Calu3 (cell line): ENCODE measurements at regions not wholly inside any gene's neighbourhood (a gene's known extent, or its start where the extent isn't known, plus 50 kb on each side); places are given as distances from the start of the nearest gene placed in this dataset.

Experiments
- BruUV-seq: library from RNA; stranded (reverse); fragments of 400-500 nt; replicated peaks from 2 replicates; lab custom pipeline; 2021; lab: Mats Ljungman, UMichigan
- CTCF ChIA-PET: fragments of 300-600 bp; sonication (Branson Sonifier 250); formaldehyde crosslinking; loops from one replicate; lab custom pipeline; 2022; ENCODE audit warnings: antibody characterized with exemption; lab: Charles Lee
- DNase-seq: peaks from one replicate; pipeline ENCODE4 v3.0.0; 2022
- H3K27ac Mint-ChIP-seq: one replicate; pipeline ENCODE4 v1.8.0; 2022; ENCODE audit warnings: mixed read lengths; ENCODE audit not compliant: unreplicated experiment
- H3K27me3 Mint-ChIP-seq: one replicate; pipeline ENCODE4 v1.8.0; 2022; ENCODE audit warnings: mixed read lengths; ENCODE audit not compliant: unreplicated experiment
- H3K36me3 Mint-ChIP-seq: one replicate; pipeline ENCODE4 v1.8.0; 2022; ENCODE audit warnings: mild to moderate bottlenecking, moderate library complexity, mixed read lengths; ENCODE audit not compliant: insufficient read depth, unreplicated experiment
- H3K4me1 Mint-ChIP-seq: one replicate; pipeline ENCODE4 v1.8.0; 2022; ENCODE audit warnings: mild to moderate bottlenecking, low read depth, mixed read lengths; ENCODE audit not compliant: unreplicated experiment
- H3K4me3 Mint-ChIP-seq: one replicate; pipeline ENCODE4 v1.8.0; 2022; ENCODE audit warnings: mild to moderate bottlenecking, low read depth, moderate library complexity, mixed read lengths; ENCODE audit not compliant: unreplicated experiment
- H3K9me3 Mint-ChIP-seq: one replicate; pipeline ENCODE4 v1.8.0; 2022; ENCODE audit warnings: low read depth, mixed read lengths; ENCODE audit not compliant: unreplicated experiment
- intact Hi-C: fragments of 100-400 bp; cut with micrococcal nuclease; formaldehyde crosslinking; loops from one replicate; pipeline ENCODE4 v1.10.0; 2022; ENCODE audit not compliant: unreplicated experiment
- TF ChIP-seq, protein P1 (sequence below): fragments of 200-600 bp; IDR thresholded peaks from one replicate; pipeline ENCODE4 v1.8.0; 2022; ENCODE audit warnings: antibody characterized with exemption; ENCODE audit not compliant: unreplicated experiment

DNA sequence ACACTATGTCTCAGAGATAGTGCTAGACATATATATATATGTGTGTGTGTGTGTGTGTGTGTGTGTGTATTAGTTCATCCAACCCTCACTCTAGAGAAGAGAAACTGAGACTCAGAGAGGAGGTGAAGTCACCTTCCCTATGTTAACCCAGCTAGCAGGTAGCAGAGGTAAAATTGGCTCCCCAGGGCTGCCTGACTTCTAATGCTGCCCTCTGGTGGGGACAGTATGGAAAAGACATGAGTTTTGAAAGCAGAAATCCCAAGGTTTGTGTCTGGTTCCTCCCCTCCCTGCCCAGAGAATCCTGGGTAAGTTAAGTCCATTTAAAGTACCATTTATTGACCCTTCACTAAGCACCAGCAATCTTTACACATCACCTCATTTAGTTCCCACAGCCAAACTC is 137.7 kb downstream of the THNSL2 start:
- no TSS peak for BruUV-seq
- intact Hi-C loops = loop anchor here (1.0 kb wide), 1 partner anchor 117 kb away; no protein-coding TSS in a partner anchor
- CTCF ChIA-PET = interaction anchor here (1.3 kb wide), 1 partner anchor 247 kb away, joined by 4 read pairs; no protein-coding TSS in a partner anchor
- TF ChIP-seq, protein P1, sequence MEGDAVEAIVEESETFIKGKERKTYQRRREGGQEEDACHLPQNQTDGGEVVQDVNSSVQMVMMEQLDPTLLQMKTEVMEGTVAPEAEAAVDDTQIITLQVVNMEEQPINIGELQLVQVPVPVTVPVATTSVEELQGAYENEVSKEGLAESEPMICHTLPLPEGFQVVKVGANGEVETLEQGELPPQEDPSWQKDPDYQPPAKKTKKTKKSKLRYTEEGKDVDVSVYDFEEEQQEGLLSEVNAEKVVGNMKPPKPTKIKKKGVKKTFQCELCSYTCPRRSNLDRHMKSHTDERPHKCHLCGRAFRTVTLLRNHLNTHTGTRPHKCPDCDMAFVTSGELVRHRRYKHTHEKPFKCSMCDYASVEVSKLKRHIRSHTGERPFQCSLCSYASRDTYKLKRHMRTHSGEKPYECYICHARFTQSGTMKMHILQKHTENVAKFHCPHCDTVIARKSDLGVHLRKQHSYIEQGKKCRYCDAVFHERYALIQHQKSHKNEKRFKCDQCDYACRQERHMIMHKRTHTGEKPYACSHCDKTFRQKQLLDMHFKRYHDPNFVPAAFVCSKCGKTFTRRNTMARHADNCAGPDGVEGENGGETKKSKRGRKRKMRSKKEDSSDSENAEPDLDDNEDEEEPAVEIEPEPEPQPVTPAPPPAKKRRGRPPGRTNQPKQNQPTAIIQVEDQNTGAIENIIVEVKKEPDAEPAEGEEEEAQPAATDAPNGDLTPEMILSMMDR = no peak
- no peaks in the 10 kb centered on the region for H3K4me1 Mint-ChIP-seq
- H3K27me3 Mint-ChIP-seq = no peaks in the 10 kb centered on the region
- H3K27ac Mint-ChIP-seq = no peak overlapping the region
- peaks cover 7% of the 10 kb centered on the region for H3K9me3 Mint-ChIP-seq
- H3K36me3 Mint-ChIP-seq = no peaks in the 10 kb centered on the region
- H3K4me3 Mint-ChIP-seq = no peak overlapping the region
- DNase-seq = peak; percentile 59

DNA sequence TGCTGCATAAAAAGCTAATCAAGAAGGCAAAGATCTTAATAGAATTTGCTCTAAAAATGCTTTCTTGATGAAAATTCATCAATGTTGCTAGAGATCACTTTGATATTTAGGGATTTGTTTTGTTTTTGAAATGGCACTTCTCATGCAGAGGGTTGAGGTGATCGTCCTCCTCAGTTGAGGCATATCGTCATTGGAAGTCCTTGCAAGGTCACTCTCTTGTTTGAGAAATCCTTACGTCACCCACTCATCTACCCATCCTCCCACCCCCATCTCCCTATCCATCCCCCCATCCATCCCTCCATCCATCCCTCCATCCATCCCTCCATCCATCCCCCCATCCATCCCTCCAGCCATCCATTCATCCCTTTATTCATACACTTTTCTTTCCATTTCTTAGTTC is 133.7 kb downstream of the THNSL2 start:
- TF ChIP-seq, protein P1 = no peak
- Mint-ChIP-seq H3K4me3 (no peak overlapping the region), H3K27ac (no peak overlapping the region), H3K36me3 (no peaks in the 10 kb centered on the region), H3K9me3 (peaks cover 4% of the 10 kb centered on the region), H3K27me3 (no peaks in the 10 kb centered on the region), H3K4me1 (no peaks in the 10 kb centered on the region)
- intact Hi-C loops = no loop called here
- CTCF ChIA-PET = no interaction called here
- no peak for DNase-seq
- BruUV-seq = no TSS peak

DNA sequence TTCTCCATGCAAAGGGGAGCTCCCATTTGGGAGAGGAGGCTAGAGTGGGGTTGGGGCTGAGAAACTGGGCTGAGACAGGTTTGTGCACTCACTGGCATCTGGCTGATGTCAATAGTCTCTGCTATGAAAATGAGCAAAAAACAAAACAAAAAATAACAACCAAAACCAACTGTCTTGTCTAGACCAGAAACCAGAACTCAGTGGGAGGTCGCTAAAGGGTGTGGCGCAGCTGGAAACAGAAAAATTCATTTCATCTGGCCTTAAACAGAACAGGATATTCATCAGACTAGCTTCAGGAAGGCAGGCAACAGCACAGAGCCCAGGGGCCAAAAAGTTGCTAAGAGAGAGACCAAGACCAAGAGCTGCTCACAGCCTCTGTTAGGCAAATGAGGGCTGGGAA is 126.1 kb downstream of the THNSL2 start:
- Mint-ChIP-seq H3K27ac (no peak overlapping the region), H3K27me3 (peaks cover 22% of the 10 kb centered on the region), H3K36me3 (no peaks in the 10 kb centered on the region), H3K9me3 (no peaks in the 10 kb centered on the region), H3K4me3 (no peak overlapping the region), H3K4me1 (no peaks in the 10 kb centered on the region)
- BruUV-seq = no TSS peak
- TF ChIP-seq, protein P1 = no peak
- intact Hi-C loops = no loop called here
- CTCF ChIA-PET = interaction anchor here (0.5 to 0.6 kb wide), 3 partner anchors 8 to 89 kb away, joined by 3 read pairs; no protein-coding TSS in a partner anchor
- no peak for DNase-seq

DNA sequence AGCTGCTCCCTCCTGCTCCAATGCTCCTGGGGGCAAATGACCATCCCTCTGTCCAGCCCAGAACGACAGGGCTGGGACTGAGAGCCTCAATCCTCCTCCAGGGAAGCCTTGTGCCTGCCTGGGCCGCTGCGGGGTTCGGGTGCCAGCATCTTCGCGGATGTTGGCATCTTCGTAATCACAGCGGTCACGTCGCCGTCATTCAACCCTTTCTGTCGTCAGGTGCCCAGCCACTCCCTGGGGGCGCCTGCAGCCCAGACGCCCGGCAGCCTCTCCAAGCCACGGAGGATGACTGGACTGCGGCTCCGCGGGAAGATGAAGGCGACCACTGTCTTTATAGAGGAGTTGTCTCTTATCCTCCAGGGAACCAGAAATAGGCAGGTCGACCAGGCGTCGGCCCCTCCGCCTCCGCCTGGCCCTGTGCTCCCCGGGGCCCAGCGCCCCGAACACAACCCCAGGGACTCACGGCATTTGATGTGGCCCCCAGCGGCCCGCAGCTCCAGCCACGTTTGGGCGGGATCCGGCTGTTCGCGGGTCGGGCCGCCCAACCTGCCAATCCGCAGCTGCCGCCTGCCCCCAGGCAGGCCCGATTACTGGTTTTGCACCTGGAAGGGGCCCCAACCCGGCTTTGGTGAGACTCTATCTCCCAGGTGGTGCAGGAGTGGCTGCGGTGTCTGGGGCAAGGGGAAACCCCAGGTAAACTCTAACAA is 113.9 kb downstream of the THNSL2 start:
- H3K4me1 Mint-ChIP-seq = no peaks in the 10 kb centered on the region
- intact Hi-C loops = no loop called here
- no TSS peak for BruUV-seq
- TF ChIP-seq, protein P1 = no peak
- H3K4me3 Mint-ChIP-seq = no peak overlapping the region
- H3K36me3 Mint-ChIP-seq = no peaks in the 10 kb centered on the region
- H3K27me3 Mint-ChIP-seq = no peaks in the 10 kb centered on the region
- H3K27ac Mint-ChIP-seq = no peak overlapping the region
- CTCF ChIA-PET = no interaction called here
- H3K9me3 Mint-ChIP-seq = no peaks in the 10 kb centered on the region
- DNase-seq = no peak
